ENCODE measurements at regions not wholly inside any gene's neighbourhood (a gene's known extent, or its start where the extent isn't known, plus 50 kb on each side); places are given as distances from the start of the nearest gene placed in this dataset.

DNA sequence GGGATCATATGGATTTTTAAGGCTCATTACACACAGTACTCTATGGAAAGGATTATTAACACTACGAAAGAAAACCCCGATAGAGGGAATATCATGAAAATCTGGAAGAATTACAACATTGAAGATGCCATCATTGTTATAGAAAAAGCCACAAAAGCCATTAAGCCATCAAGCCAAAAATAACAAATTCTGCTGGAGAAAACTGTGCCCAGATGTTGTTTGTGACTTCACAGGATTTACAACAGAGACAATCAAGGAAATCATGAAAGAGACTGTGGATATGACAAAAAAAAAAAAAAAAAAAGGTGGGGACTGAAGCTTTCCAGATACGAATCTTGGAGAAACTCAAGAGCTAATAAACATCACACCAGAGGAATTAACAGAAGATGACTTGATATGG is 433.8 kb upstream of the CDH6 start:
- no peak overlapping the region for H2AFZ ChIP-seq (ENCODE audit: low read depth, low read length)
- no peak overlapping the region for H3K4me3 ChIP-seq (ENCODE audit: low read length)
- no peaks in the 10 kb centered on the region for H3K9me3 ChIP-seq (ENCODE audit: insufficient read depth, low read length)
- H3K36me3 ChIP-seq (replicated peaks; ENCODE audit: low read depth, low read length), result no peaks in the 10 kb centered on the region
- H3K9ac ChIP-seq (ENCODE audit: low read length), result no peak overlapping the region
- H4K20me1 ChIP-seq (ENCODE audit: insufficient read depth, low read length), result no peaks in the 10 kb centered on the region
- no peaks in the 10 kb centered on the region for H3K27me3 ChIP-seq (ENCODE audit: low read depth, low read length)
- H3K4me2 ChIP-seq (ENCODE audit: low read length), result no peak overlapping the region
- no peaks in the 10 kb centered on the region for H3K79me2 ChIP-seq (ENCODE audit: low read length)
- H3K27ac ChIP-seq (ENCODE audit: low read length), result no peak overlapping the region
- no peaks in the 10 kb centered on the region for H3K4me1 ChIP-seq (ENCODE audit: low read length)
- TF ChIP-seq, protein P1, sequence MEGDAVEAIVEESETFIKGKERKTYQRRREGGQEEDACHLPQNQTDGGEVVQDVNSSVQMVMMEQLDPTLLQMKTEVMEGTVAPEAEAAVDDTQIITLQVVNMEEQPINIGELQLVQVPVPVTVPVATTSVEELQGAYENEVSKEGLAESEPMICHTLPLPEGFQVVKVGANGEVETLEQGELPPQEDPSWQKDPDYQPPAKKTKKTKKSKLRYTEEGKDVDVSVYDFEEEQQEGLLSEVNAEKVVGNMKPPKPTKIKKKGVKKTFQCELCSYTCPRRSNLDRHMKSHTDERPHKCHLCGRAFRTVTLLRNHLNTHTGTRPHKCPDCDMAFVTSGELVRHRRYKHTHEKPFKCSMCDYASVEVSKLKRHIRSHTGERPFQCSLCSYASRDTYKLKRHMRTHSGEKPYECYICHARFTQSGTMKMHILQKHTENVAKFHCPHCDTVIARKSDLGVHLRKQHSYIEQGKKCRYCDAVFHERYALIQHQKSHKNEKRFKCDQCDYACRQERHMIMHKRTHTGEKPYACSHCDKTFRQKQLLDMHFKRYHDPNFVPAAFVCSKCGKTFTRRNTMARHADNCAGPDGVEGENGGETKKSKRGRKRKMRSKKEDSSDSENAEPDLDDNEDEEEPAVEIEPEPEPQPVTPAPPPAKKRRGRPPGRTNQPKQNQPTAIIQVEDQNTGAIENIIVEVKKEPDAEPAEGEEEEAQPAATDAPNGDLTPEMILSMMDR (IDR thresholded peaks at IDR 0.05; ENCODE audit: low read depth, low read length), result no peak
- no peak for TF ChIP-seq EZH2phosphoT487 (IDR thresholded peaks at IDR 0.05; ENCODE audit: low read depth)

DNA sequence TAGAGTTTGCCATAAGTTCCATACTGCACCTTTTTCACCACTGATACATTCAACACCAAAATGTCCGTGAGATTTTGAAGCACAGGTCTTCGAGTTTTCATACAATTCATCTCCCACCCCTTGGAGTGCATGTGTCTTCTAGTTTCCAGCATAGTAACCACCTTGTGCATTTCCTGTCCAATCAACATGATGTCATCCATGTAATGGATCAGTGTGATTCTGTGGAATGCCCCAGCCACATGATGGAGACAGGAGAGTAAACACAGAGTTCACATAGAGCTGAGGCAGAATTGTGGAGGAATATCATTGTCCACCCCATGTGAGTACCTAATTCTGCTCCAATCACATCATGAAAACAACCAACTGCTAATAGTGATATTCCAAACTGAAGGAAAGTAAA is 441.5 kb upstream of the CDH6 start:
- H3K9me3 ChIP-seq (ENCODE audit: insufficient read depth, low read length), result no peaks in the 10 kb centered on the region
- TF ChIP-seq, protein P1 (IDR thresholded peaks at IDR 0.05; ENCODE audit: low read depth, low read length), result no peak
- no peak for TF ChIP-seq EZH2phosphoT487 (IDR thresholded peaks at IDR 0.05; ENCODE audit: low read depth)
- H4K20me1 ChIP-seq (ENCODE audit: insufficient read depth, low read length), result no peaks in the 10 kb centered on the region
- H3K36me3 ChIP-seq (replicated peaks; ENCODE audit: low read depth, low read length), result no peaks in the 10 kb centered on the region
- H3K4me1 ChIP-seq (ENCODE audit: low read length), result no peaks in the 10 kb centered on the region
- no peaks in the 10 kb centered on the region for H3K79me2 ChIP-seq (ENCODE audit: low read length)
- no peak overlapping the region for H3K9ac ChIP-seq (ENCODE audit: low read length)
- H3K27me3 ChIP-seq (ENCODE audit: low read depth, low read length), result no peaks in the 10 kb centered on the region
- H2AFZ ChIP-seq (ENCODE audit: low read depth, low read length), result no peak overlapping the region
- H3K27ac ChIP-seq (ENCODE audit: low read length), result no peak overlapping the region
- H3K4me2 ChIP-seq (ENCODE audit: low read length), result no peak overlapping the region
- H3K4me3 ChIP-seq (ENCODE audit: low read length), result no peak overlapping the region

DNA sequence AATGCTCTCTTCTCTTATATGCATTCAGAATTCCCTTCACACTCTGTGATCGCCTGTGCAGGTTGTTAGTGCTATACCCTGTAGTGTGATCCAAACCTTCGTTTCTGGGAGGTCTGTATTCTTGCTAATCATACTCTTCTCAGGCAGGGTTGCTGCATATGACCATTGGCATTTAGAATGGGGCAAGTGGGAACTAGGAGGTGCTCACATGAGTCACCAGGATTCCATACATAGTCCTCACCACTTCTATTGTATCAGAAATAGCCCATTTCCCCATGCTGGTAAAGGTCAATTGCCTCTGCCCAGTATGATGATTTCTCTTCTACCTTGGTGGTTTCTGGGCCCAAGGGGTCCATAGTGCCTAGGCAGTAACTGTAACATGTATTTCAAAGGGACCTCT is 443.5 kb upstream of the CDH6 start:
- TF ChIP-seq EZH2phosphoT487 (IDR thresholded peaks at IDR 0.05; ENCODE audit: low read depth), result no peak
- TF ChIP-seq, protein P1 (IDR thresholded peaks at IDR 0.05; ENCODE audit: low read depth, low read length), result no peak
- Histone ChIP-seq H3K9ac (ENCODE audit: low read length) (no peak overlapping the region), H3K4me1 (ENCODE audit: low read length) (no peaks in the 10 kb centered on the region), H3K4me2 (ENCODE audit: low read length) (no peak overlapping the region), H2AFZ (ENCODE audit: low read depth, low read length) (no peak overlapping the region), H3K79me2 (ENCODE audit: low read length) (no peaks in the 10 kb centered on the region), H3K36me3 (replicated peaks; ENCODE audit: low read depth, low read length) (no peaks in the 10 kb centered on the region), H3K9me3 (ENCODE audit: insufficient read depth, low read length) (no peaks in the 10 kb centered on the region), H3K27ac (ENCODE audit: low read length) (no peak overlapping the region), H3K4me3 (ENCODE audit: low read length) (no peak overlapping the region), H3K27me3 (ENCODE audit: low read depth, low read length) (no peaks in the 10 kb centered on the region), H4K20me1 (ENCODE audit: insufficient read depth, low read length) (no peaks in the 10 kb centered on the region)

DNA sequence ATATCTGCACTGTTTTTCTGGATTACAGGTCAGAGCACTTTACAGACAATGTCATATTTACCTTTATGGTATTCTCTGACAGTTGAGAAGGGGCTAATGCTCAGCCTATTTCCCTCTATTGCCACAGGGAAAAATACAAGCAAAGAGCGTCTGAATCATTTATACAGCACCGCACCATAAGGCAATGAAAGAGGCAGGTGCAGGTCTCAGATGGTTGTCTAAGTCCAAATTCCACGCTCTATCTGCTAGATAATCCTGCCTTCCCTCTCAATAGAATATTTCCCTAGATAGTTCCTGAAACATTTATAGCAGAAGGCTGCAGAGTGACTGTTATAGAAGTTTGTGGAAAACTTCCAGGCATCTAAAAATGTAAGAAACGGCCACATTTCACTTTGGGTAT is 446.1 kb upstream of the CDH6 start:
- TF ChIP-seq EZH2phosphoT487 (IDR thresholded peaks at IDR 0.05; ENCODE audit: low read depth), result no peak
- TF ChIP-seq, protein P1 (IDR thresholded peaks at IDR 0.05; ENCODE audit: low read depth, low read length), result no peak
- H3K79me2 ChIP-seq (ENCODE audit: low read length), result no peaks in the 10 kb centered on the region
- H3K4me3 ChIP-seq (ENCODE audit: low read length), result no peak overlapping the region

More for the DNA sequence above, 446.1 kb upstream of the CDH6 start:
- Histone ChIP-seq H3K4me2 (ENCODE audit: low read length) (no peak overlapping the region), H3K9ac (ENCODE audit: low read length) (no peak overlapping the region), H3K27me3 (ENCODE audit: low read depth, low read length) (no peaks in the 10 kb centered on the region), H3K9me3 (ENCODE audit: insufficient read depth, low read length) (no peaks in the 10 kb centered on the region), H3K4me1 (ENCODE audit: low read length) (no peaks in the 10 kb centered on the region), H3K36me3 (replicated peaks; ENCODE audit: low read depth, low read length) (no peaks in the 10 kb centered on the region), H3K27ac (ENCODE audit: low read length) (no peak overlapping the region), H2AFZ (ENCODE audit: low read depth, low read length) (no peak overlapping the region), H4K20me1 (ENCODE audit: insufficient read depth, low read length) (no peaks in the 10 kb centered on the region)

Data from OCI-LY3 (cell line).